GM13977 (cell line): ENCODE measurements at regions not wholly inside any gene's neighbourhood (a gene's known extent, or its start where the extent isn't known, plus 50 kb on each side); places are given as distances from the start of the nearest gene placed in this dataset.

ENCODE experiments used
- DNase-seq: peaks from one replicate; pipeline ENCODE4 v3.0.0; 2012; ENCODE audit warnings: low spot score
- CTCF ChIP-seq: IDR thresholded peaks from 2 replicates; pipeline ENCODE4 v1.5.1; 2012; ENCODE audit warnings: mild to moderate bottlenecking, control low read depth; ENCODE audit not compliant: insufficient read depth; ENCODE audit errors: extremely low read depth, missing control alignments
- in situ Hi-C: fragments of 300-500 bp; cut with MboI; formaldehyde crosslinking; loops from one replicate; pipeline ENCODE4 v1.12.0; 2022; ENCODE audit warnings: low sequenced_read_pairs, low pct_unique_long_range_greater_than_20kb, mixed read lengths, inconsistent platforms; ENCODE audit not compliant: unreplicated experiment

- in situ Hi-C loops = no loop called here
- DNase-seq = peak; percentile 63
- no peak for TF ChIP-seq CTCF
Observed at GRCh38 chr3:194204042-194204987, 68.4 kb downstream of the HES1 start.

- TF ChIP-seq CTCF = no peak
- peak; percentile 37 for DNase-seq
- in situ Hi-C loops = no loop called here
Observed at GRCh38 chr3:194205675-194206133, 69.8 kb downstream of the HES1 start.

- no peak for DNase-seq
- TF ChIP-seq CTCF = no peak
- in situ Hi-C loops = no loop called here
Observed at GRCh38 chr3:194206320-194206719, 70.4 kb downstream of the HES1 start.

- no peak for DNase-seq
- in situ Hi-C loops = no loop called here
Observed at GRCh38 chr3:194208709-194209108, 72.8 kb downstream of the HES1 start.

GRCh38 chr3:194212161-194212844, 76.4 kb downstream of the HES1 start:
- in situ Hi-C loops = no loop called here
- no peak for DNase-seq
- no peak for TF ChIP-seq CTCF

More at GRCh38 chr3:194208709-194209108, 72.8 kb downstream of the HES1 start:
- no peak for TF ChIP-seq CTCF

- in situ Hi-C loops = no loop called here
- no peak for DNase-seq
Observed at GRCh38 chr3:194212845-194213331, 76.9 kb downstream of the HES1 start.

More at GRCh38 chr3:194212845-194213331, 76.9 kb downstream of the HES1 start:
- TF ChIP-seq CTCF = no peak
